IMR-90 (cell line): ENCODE measurements at regions not wholly inside any gene's neighbourhood (a gene's known extent, or its start where the extent isn't known, plus 50 kb on each side); places are given as distances from the start of the nearest gene placed in this dataset.

Source experiments
- ATAC-seq: fragments of 200-7000 bp; cut with Tn5 transposase; 2 replicates; pipeline ENCODE4 v1.9.1; 2020; ENCODE audit warnings: low read depth, mild to moderate bottlenecking, moderate library complexity
- BruUV-seq: library from RNA; stranded (reverse); fragments of 400-500 nt; replicated peaks from 2 replicates; lab custom pipeline; 2021; lab: Mats Ljungman, UMichigan
- CTCF ChIA-PET: fragments of 300-600 bp; formaldehyde crosslinking; extraction: SDS; loops from one replicate; lab custom pipeline; 2021; ENCODE audit warnings: antibody characterized with exemption; lab: Yijun Ruan, JAX
- POLR2A ChIA-PET: fragments of 300-600 bp; sonication (Branson Sonifier 250); formaldehyde crosslinking; loops from one replicate; lab custom pipeline; 2022; ENCODE audit warnings: antibody characterized with exemption; ENCODE audit not compliant: unreplicated experiment; lab: Charles Lee
- DNase-seq: peaks from one replicate; pipeline ENCODE4 v3.0.0; 2013
- H2AFZ ChIP-seq: replicated peaks from 2 replicates; pipeline ENCODE3; 2013; ENCODE audit warnings: low read length, mild to moderate bottlenecking; ENCODE audit not compliant: poor library complexity
- H2AK5ac ChIP-seq: 2 replicates; pipeline ENCODE4 v1.6.1; 2013; ENCODE audit warnings: low read depth, low read length, inconsistent platforms
- H2AK9ac ChIP-seq: replicated peaks from 2 replicates; pipeline ENCODE3; 2013; ENCODE audit warnings: mild to moderate bottlenecking, low read depth, low read length, moderate library complexity; ENCODE audit not compliant: poor library complexity
- H2BK120ac ChIP-seq: 2 replicates; pipeline ENCODE4 v1.6.1; 2013; ENCODE audit warnings: low read depth, low read length, inconsistent platforms
- H2BK15ac ChIP-seq: 3 replicates; pipeline ENCODE4 v1.6.1; 2013; ENCODE audit warnings: low read depth, low read length, inconsistent platforms
- H2BK20ac ChIP-seq: 2 replicates; pipeline ENCODE4 v1.6.1; 2013; ENCODE audit warnings: low read depth, mild to moderate bottlenecking, inconsistent platforms, low read length, moderate library complexity
- H2BK5ac ChIP-seq: 2 replicates; pipeline ENCODE4 v1.6.1; 2013; ENCODE audit warnings: mild to moderate bottlenecking, low read depth, low read length, inconsistent platforms; ENCODE audit not compliant: poor library complexity, severe bottlenecking
- H3K14ac ChIP-seq: replicated peaks from 2 replicates; pipeline ENCODE4 v1.6.1; 2013; ENCODE audit warnings: low read depth, low read length, inconsistent platforms
- H3K18ac ChIP-seq: 2 replicates; pipeline ENCODE4 v1.6.1; 2013; ENCODE audit warnings: low read depth, low read length, control low read depth
- H3K23ac ChIP-seq: 2 replicates; pipeline ENCODE4 v1.6.1; 2013; ENCODE audit warnings: low read depth, low read length, inconsistent platforms
- H3K27ac ChIP-seq: 2 replicates; pipeline ENCODE4 v1.5.1; 2013; ENCODE audit warnings: mild to moderate bottlenecking, control low read depth, low read length; ENCODE audit not compliant: insufficient read depth
- H3K27me3 ChIP-seq: 2 replicates; pipeline ENCODE4 v1.6.1; 2013; ENCODE audit warnings: low read length; ENCODE audit not compliant: control insufficient read depth, insufficient read depth
- H3K36me3 ChIP-seq: 2 replicates; pipeline ENCODE4 v1.6.1; 2013; ENCODE audit warnings: low read length, mixed read lengths; ENCODE audit not compliant: control insufficient read depth, insufficient read depth
- H3K4ac ChIP-seq: 2 replicates; pipeline ENCODE4 v1.6.1; 2013; ENCODE audit warnings: low read depth, low read length, inconsistent platforms
- H3K4me1 ChIP-seq: 2 replicates; pipeline ENCODE4 v1.6.1; 2013; ENCODE audit warnings: low read length, mixed read lengths; ENCODE audit not compliant: control insufficient read depth, insufficient read depth
- H3K4me2 ChIP-seq: 2 replicates; pipeline ENCODE4 v1.6.1; 2013; ENCODE audit warnings: low read depth, mild to moderate bottlenecking, control low read depth, low read length, moderate library complexity
- H3K4me3 ChIP-seq: 2 replicates; pipeline ENCODE4 v1.5.1; 2013; ENCODE audit warnings: low read depth, mild to moderate bottlenecking, control low read depth, low read length, moderate library complexity; ENCODE audit not compliant: insufficient read depth
- H3K56ac ChIP-seq: 2 replicates; pipeline ENCODE4 v1.6.1; 2013; ENCODE audit warnings: low read length, inconsistent platforms; ENCODE audit not compliant: insufficient read depth; ENCODE audit errors: extremely low read depth
- H3K79me1 ChIP-seq, 2 experiments: 2 replicates each; pipeline ENCODE4 v1.6.1; 2013; ENCODE audit warnings: low read length in 2 of 2, inconsistent platforms in 1 of 2, low read depth in 1 of 2
- H3K9ac ChIP-seq: 2 replicates; pipeline ENCODE4 v1.6.1; 2013; ENCODE audit warnings: low read depth, low read length, control low read depth
- H3K9me1 ChIP-seq: 2 replicates; pipeline ENCODE4 v1.6.1; 2013; ENCODE audit warnings: low read length, inconsistent platforms; ENCODE audit not compliant: insufficient read depth
- H3K9me3 ChIP-seq: 2 replicates; pipeline ENCODE4 v1.6.1; 2013; ENCODE audit warnings: low read length; ENCODE audit not compliant: control insufficient read depth, insufficient read depth
- H4K20me1 ChIP-seq: 2 replicates; pipeline ENCODE4 v1.6.1; 2013; ENCODE audit warnings: low read length, inconsistent platforms; ENCODE audit not compliant: insufficient read depth
- H4K5ac ChIP-seq: 2 replicates; pipeline ENCODE4 v1.6.1; 2013; ENCODE audit warnings: mild to moderate bottlenecking, low read depth, low read length, control low read depth
- H4K8ac ChIP-seq, 2 experiments: 2 replicates each; pipeline ENCODE4 v1.6.1; 2013; ENCODE audit warnings: low read depth in 2 of 2, low read length in 2 of 2, control low read depth in 1 of 2, inconsistent platforms in 1 of 2
- H4K91ac ChIP-seq: 2 replicates; pipeline ENCODE4 v1.6.1; 2013; ENCODE audit warnings: low read depth, low read length, inconsistent platforms; ENCODE audit not compliant: insufficient read depth
- BHLHE40 ChIP-seq: fragments of 150-350 bp; IDR thresholded peaks from 2 replicates; pipeline ENCODE4 v1.6.1; 2016; ENCODE audit warnings: mild to moderate bottlenecking, low read depth, low read length
- CEBPB ChIP-seq: IDR thresholded peaks from 2 replicates; pipeline ENCODE4 v1.6.1; 2012; ENCODE audit warnings: low read depth, low read length, improper control_type of control experiment
- CHD1 ChIP-seq: IDR thresholded peaks from 2 replicates; pipeline ENCODE4 v1.6.1; 2012; ENCODE audit warnings: low read depth, low read length, improper control_type of control experiment
- FOS ChIP-seq: fragments of 150-350 bp; IDR thresholded peaks from 2 replicates; pipeline ENCODE4 v1.6.1; 2016; ENCODE audit warnings: low read depth, low read length
- MAFK ChIP-seq: IDR thresholded peaks from 2 replicates; pipeline ENCODE4 v1.6.1; 2012; ENCODE audit warnings: low read depth, low read length, improper control_type of control experiment
- MAZ ChIP-seq: IDR thresholded peaks from 2 replicates; pipeline ENCODE4 v1.6.1; 2012; ENCODE audit warnings: low read depth, mild to moderate bottlenecking, low read length, improper control_type of control experiment, moderate library complexity, borderline replicate concordance
- MXI1 ChIP-seq: IDR thresholded peaks from 2 replicates; pipeline ENCODE4 v1.6.1; 2012; ENCODE audit warnings: low read depth, mild to moderate bottlenecking, low read length, moderate library complexity, borderline replicate concordance
- NFE2L2 ChIP-seq: fragments of 150-350 bp; IDR thresholded peaks from 2 replicates; pipeline ENCODE4 v1.6.1; 2016; ENCODE audit warnings: low read depth, mild to moderate bottlenecking, low read length
- POLR2A ChIP-seq: IDR thresholded peaks from 2 replicates; pipeline ENCODE4 v1.6.1; 2012; ENCODE audit warnings: mild to moderate bottlenecking, low read depth, low read length
- RAD21 ChIP-seq: IDR thresholded peaks from 2 replicates; pipeline ENCODE4 v1.6.1; 2012; ENCODE audit warnings: low read length, improper control_type of control experiment
- RCOR1 ChIP-seq: IDR thresholded peaks from 2 replicates; pipeline ENCODE4 v1.6.1; 2012; ENCODE audit warnings: mild to moderate bottlenecking, low read length, improper control_type of control experiment; ENCODE audit not compliant: insufficient replicate concordance
- RFX5 ChIP-seq: IDR thresholded peaks from 2 replicates; pipeline ENCODE4 v1.8.0; 2012; ENCODE audit warnings: low read depth, mild to moderate bottlenecking, low read length, moderate library complexity
- SMC3 ChIP-seq: fragments of 150-350 bp; IDR thresholded peaks from 2 replicates; pipeline ENCODE4 v1.6.1; 2016; ENCODE audit warnings: low read depth, mild to moderate bottlenecking, antibody characterized with exemption, low read length, moderate library complexity
- WGBS, 2 experiments: methylation state at CpG; one replicate each; pipeline versions ENCODE4 v1.1.5 to v1.1.7; 2013; ENCODE audit warnings: missing lambda C conversion rate in 2 of 2; ENCODE audit not compliant: insufficient read length in 1 of 2; ENCODE audit errors: extremely low coverage in 2 of 2; 5-methylcytosine and 5-hydroxymethylcytosine counted together
- dilution Hi-C: fragments of 300-500 bp; cut with HindIII; formaldehyde crosslinking; loops from one replicate; pipeline ENCODE4 v1.14.3; 2018; ENCODE audit warnings: low sequenced_read_pairs; ENCODE audit not compliant: unreplicated experiment
- in situ Hi-C: fragments of 300-500 bp; cut with MboI; formaldehyde crosslinking; loops from 3 replicates; pipeline ENCODE4 v1.14.3; 2019; ENCODE audit warnings: low sequenced_read_pairs, inconsistent platforms, mixed read lengths
- intact Hi-C: fragments of 100-400 bp; cut with micrococcal nuclease; formaldehyde crosslinking; loops from 2 replicates; pipeline ENCODE4 v1.10.0; 2022
- TF ChIP-seq, protein P1 (sequence below): fragments of 150-350 bp; IDR thresholded peaks from 2 replicates; pipeline ENCODE4 v1.6.1; 2017; ENCODE audit warnings: mild to moderate bottlenecking, antibody characterized with exemption, low read length, low read depth
- TF ChIP-seq, protein P2 (sequence below): fragments of 150-350 bp; IDR thresholded peaks from 2 replicates; pipeline ENCODE4 v1.6.1; 2016; ENCODE audit warnings: low read depth, mild to moderate bottlenecking, low read length, moderate library complexity, borderline replicate concordance
- TF ChIP-seq, protein P3 (sequence below): conservative IDR thresholded peaks from 2 replicates; pipeline ENCODE4 v1.5.1; 2012; ENCODE audit warnings: mild to moderate bottlenecking, low read depth, low read length, improper control_type of control experiment

- H3K4ac ChIP-seq, result no peak overlapping the region
- H2AK5ac ChIP-seq, result no peak overlapping the region
- H2AK9ac ChIP-seq, result no peak overlapping the region
- intact Hi-C loops (no loop called here), dilution Hi-C loops (no loop called here), in situ Hi-C loops (no loop called here)
- no peak overlapping the region for H3K9ac ChIP-seq
- H3K4me2 ChIP-seq, result no peak overlapping the region
- BruUV-seq, result no TSS peak
- no peak overlapping the region for H3K4me3 ChIP-seq
- no peaks in the 10 kb centered on the region for H3K9me1 ChIP-seq
- H3K27ac ChIP-seq, result no peak overlapping the region
- no peaks in the 10 kb centered on the region for H3K79me1 ChIP-seq
- POLR2A ChIA-PET, result no interaction called here
- no peak for ATAC-seq
- H4K8ac ChIP-seq, result no peak overlapping the region
- H3K4me1 ChIP-seq, result no peaks in the 10 kb centered on the region
- 100% methylated on average over 1 of the region's 2 CpGs; no CpG with 5 or more reads in 1 of the 2 experiments for whole genome bisulfite sequencing, 2 experiments
- no peak overlapping the region for H3K14ac ChIP-seq
- H2BK5ac ChIP-seq, result no peak overlapping the region
- no peak overlapping the region for H3K56ac ChIP-seq
- H4K20me1 ChIP-seq, result no peaks in the 10 kb centered on the region
- no peak for DNase-seq
- H2AFZ ChIP-seq, result no peak overlapping the region
- H4K5ac ChIP-seq, result no peak overlapping the region
- no peaks in the 10 kb centered on the region for H3K9me3 ChIP-seq
- H2BK15ac ChIP-seq, result no peak overlapping the region
- H2BK120ac ChIP-seq, result no peak overlapping the region
- no peaks in the 10 kb centered on the region for H3K36me3 ChIP-seq
- CTCF ChIA-PET, result no interaction called here
- H3K18ac ChIP-seq, result no peak overlapping the region
- no peaks in the 10 kb centered on the region for H3K27me3 ChIP-seq
- no peak overlapping the region for H4K91ac ChIP-seq
- H2BK20ac ChIP-seq, result no peak overlapping the region
- TF ChIP-seq MXI1 (no peak), RCOR1 (no peak), FOS (no peak), NFE2L2 (no peak), POLR2A (no peak), CEBPB (no peak), BHLHE40 (no peak), SMC3 (no peak), RFX5 (no peak), RAD21 (no peak), MAFK (no peak), MAZ (no peak), CHD1 (no peak)
- TF ChIP-seq, protein P1, sequence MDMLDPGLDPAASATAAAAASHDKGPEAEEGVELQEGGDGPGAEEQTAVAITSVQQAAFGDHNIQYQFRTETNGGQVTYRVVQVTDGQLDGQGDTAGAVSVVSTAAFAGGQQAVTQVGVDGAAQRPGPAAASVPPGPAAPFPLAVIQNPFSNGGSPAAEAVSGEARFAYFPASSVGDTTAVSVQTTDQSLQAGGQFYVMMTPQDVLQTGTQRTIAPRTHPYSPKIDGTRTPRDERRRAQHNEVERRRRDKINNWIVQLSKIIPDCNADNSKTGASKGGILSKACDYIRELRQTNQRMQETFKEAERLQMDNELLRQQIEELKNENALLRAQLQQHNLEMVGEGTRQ, result no peak
- TF ChIP-seq, protein P2, sequence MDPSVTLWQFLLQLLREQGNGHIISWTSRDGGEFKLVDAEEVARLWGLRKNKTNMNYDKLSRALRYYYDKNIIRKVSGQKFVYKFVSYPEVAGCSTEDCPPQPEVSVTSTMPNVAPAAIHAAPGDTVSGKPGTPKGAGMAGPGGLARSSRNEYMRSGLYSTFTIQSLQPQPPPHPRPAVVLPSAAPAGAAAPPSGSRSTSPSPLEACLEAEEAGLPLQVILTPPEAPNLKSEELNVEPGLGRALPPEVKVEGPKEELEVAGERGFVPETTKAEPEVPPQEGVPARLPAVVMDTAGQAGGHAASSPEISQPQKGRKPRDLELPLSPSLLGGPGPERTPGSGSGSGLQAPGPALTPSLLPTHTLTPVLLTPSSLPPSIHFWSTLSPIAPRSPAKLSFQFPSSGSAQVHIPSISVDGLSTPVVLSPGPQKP, result no peak
- TF ChIP-seq, protein P3, sequence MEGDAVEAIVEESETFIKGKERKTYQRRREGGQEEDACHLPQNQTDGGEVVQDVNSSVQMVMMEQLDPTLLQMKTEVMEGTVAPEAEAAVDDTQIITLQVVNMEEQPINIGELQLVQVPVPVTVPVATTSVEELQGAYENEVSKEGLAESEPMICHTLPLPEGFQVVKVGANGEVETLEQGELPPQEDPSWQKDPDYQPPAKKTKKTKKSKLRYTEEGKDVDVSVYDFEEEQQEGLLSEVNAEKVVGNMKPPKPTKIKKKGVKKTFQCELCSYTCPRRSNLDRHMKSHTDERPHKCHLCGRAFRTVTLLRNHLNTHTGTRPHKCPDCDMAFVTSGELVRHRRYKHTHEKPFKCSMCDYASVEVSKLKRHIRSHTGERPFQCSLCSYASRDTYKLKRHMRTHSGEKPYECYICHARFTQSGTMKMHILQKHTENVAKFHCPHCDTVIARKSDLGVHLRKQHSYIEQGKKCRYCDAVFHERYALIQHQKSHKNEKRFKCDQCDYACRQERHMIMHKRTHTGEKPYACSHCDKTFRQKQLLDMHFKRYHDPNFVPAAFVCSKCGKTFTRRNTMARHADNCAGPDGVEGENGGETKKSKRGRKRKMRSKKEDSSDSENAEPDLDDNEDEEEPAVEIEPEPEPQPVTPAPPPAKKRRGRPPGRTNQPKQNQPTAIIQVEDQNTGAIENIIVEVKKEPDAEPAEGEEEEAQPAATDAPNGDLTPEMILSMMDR, result no peak
- no peak overlapping the region for H3K23ac ChIP-seq
These were observed 71.4 kb upstream of the SLC7A14 start for GRCh38 chr3:170657312-170657711.
